Skeletal muscle cell (primary cell): ENCODE measurements at regions not wholly inside any gene's neighbourhood (a gene's known extent, or its start where the extent isn't known, plus 50 kb on each side); places are given as distances from the start of the nearest gene placed in this dataset.

Experiments
- DNase-seq: peaks from one replicate; pipeline ENCODE4 v3.0.0-alpha.2; 2010; ENCODE audit warnings: low read depth
- H3K4me3 ChIP-seq: 2 replicates; pipeline ENCODE4 v1.5.1; 2011; ENCODE audit warnings: low read depth, mild to moderate bottlenecking, control low read depth, low read length, moderate library complexity

DNA sequence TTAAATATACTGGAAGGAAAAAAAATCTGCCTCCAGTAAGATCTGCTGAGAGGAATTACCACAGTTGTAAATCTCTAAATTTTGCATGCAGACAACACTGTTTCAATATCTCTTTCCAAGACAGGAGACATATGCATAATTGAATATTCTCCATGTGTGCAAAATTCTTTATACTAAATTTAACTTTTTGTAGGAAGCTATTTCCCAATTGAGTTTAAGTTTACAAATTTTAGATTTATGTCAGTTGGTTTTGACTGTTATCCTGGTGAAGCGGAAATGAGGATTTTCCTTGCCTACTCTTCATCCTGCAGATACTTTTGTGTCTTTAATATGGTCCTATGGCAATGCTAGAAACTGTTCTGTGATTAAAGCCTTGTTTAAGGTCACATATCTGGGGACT, 1352.9 kb downstream of the FSTL5 start:
- no peak overlapping the region for H3K4me3 ChIP-seq
- no peak for DNase-seq

DNA sequence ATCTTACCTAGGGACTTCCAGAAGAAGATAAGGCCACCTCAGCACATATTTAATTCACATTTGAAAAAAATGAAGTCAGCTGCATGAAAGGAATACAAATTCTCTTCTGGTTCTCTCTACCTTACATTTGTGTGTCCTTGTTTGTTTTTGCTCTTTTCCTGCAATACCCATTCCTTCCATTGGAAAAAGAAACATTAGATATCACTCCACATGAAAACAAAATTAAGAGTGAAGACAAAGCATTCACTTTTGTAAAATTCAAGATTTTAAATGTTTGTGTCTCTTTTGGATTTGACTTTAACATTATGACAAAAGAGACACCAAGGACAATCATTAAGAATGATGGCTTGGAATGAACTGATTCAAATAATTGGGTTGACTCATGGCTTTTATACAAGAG, 1351.8 kb downstream of the FSTL5 start:
- H3K4me3 ChIP-seq = no peak overlapping the region
- no peak for DNase-seq

DNA sequence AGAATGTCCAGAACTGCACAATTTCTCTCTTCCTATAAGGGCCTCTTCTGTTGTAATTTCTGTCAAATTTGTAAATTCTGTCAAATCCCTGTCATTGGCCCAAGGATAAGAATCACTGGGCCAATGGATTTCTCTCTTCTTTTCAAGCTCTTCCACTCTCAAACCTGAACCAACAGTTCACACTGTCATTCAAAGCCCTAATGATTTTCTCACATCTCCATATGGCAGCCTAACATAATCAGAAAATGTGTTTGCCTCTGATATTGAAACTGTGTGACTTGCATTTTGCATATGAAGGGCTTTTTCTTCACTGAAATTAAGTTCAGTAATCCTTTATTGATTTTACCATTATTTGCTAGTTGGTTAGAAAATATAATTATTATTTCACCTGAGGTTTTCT, 1349.1 kb downstream of the FSTL5 start:
- DNase-seq = no peak
- H3K4me3 ChIP-seq = no peak overlapping the region

DNA sequence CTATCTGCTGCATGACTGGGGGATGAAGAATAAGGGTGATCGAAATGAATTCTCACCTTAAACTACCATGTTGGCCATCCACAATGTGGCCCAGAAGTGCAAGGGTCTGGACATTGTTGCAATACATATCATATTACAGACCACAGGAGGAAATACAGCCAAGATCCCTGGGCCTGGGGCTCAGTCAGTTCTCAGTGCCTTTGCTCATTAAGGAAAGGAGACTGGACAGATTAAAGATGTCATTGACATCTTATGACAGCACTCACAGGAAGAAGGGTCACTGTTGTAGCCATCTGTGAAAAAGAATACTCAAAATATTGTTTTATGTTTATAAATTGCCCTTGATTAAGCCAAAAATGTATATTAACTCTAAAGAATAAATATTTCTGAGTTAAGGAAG, 1345.2 kb downstream of the FSTL5 start:
- no peak for DNase-seq
- no peak overlapping the region for H3K4me3 ChIP-seq

DNA sequence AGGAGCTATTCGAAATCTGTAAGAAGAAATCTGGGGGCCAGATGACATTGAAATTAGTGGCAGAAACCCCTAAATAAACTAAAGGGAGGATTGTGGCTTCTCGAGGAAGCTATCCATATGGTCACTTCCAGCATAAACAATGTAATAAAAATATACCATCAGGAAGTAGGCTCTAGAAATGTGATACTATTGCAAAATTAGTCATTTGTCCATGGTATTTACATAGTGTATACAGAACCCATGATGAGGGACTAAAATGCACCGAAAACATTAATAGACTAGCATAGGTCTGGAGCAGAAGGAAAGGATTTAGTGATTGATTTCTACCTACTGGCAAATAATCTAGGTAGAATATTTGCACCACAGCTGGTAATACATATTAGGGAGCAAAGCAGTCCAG, 1344.0 kb downstream of the FSTL5 start:
- no peak for DNase-seq

DNA sequence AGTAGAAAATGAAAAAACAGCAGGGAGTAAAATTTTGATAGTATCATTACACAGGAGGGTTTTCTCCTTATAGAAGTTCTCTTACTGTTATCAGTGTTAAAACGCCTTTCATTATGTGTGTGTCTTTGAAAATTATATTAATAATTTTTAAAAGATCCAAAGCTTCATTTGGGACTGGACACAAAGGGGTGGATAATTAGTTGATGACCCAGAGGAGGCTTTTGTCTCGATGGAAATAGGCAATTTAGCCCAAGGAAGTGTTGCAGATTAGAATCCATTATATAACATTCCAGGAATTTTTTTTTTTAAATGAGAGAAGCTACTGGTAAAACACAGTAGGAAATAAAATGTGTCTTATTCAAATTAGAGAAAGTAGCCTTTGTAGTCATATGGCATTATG, 1339.3 kb downstream of the FSTL5 start:
- no peak overlapping the region for H3K4me3 ChIP-seq
- DNase-seq = no peak

More for the DNA sequence above, 1344.0 kb downstream of the FSTL5 start:
- no peak overlapping the region for H3K4me3 ChIP-seq

DNA sequence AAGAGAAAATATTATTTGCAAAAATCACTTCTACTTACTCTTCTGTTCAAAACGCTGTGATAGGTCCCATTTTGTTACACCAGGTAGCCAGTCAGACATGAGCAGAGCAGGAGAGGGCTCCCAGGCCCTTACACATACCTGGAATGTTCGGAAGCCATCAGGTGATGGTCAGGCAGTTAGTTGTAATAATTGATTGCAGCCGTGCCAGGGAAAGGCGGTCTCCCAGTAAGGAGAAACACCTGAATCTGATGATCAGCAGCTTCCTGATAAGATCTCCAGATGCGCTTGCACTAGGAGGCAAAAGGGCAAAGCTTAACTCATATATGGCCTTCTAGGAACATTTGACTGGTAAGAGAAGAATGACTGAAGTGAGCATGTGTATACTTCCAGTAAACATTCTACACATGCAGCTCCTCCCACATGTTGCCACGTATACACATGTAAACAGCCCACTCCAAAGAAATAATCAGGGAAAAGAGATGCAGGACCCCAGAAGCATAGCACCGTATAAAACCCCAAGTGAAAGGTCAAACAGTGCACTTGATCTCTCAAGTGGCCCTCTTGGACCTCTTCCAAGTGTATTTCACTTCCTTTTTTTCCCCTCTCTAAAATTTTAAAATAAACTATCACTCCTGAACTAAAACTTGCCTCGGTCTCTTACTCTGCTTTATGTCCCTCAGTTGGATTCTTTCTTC, 1338.0 kb downstream of the FSTL5 start:
- no peak for DNase-seq
- H3K4me3 ChIP-seq = no peak overlapping the region

DNA sequence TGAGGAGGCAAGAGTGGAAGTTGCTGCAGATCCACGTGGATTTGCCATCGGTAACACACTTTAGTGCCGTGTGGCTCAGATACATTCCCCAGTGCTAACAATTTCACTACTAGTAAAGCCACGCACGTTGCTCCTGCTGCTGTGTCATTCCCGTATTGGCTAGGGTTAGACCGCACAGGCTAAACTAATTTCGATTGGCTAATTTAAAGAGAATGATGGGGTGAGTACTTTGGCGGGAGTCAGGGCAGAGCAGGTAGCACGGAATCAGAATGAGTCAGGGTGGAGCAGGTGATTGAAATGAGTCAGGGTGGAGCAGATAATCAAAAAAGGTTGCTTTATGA, 1337.5 kb downstream of the FSTL5 start:
- no peak overlapping the region for H3K4me3 ChIP-seq
- DNase-seq = no peak

DNA sequence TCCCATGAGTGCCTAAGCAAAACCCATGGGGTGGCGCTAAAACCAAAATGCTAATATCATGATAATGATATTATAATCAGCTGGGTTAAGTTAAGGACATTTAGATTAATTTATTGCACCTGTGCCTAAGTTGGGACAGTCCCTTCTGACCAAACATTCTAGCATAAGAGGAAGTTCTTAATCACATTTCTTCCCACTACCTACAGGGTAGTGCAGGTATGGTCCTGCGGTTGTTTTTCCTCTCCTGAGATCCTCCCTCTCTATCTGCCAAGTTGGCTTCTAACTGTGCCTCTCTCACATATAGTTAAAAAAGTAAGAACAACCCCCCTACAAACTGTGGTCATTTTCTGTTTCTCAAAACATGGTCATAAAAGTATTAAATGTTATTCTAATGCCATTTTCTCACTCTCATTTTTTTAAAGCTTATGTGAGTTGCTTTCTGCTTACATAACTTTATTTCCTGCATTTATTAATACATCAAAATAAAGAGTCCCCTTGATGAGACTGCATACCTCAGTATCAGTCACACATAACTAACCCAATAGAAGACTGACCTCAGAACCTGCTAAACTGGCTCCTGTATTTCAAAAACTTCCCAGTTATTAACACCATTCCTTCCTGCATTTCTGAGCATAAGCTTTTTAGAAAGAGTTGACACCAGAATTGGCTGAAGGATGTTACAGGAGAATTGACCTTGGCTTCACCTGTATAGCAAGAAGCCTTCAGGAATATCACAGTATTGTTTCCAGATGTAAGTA, 1332.5 kb downstream of the FSTL5 start:
- DNase-seq = no peak

DNA sequence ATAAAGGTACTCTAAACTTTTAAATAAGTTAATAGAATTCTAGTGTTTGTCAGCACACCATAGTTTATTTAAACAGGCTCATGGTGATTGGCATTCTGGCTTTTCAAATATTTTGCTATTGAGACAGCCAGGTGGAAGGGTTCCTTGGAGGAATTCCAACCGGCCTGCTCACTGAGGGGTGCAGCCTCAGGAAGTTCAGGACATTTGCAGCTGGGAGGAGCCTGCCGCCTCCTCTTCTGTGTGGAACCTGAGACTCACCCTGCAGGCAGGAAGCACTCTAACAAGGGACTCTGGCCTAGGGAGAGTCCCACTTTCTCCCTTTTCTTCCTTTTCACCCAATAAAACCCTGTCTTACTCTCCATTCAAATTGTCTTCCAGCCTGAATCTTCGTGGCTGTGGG, 1328.0 kb downstream of the FSTL5 start:
- H3K4me3 ChIP-seq = no peak overlapping the region
- no peak for DNase-seq

More for the DNA sequence above, 1332.5 kb downstream of the FSTL5 start:
- no peak overlapping the region for H3K4me3 ChIP-seq

DNA sequence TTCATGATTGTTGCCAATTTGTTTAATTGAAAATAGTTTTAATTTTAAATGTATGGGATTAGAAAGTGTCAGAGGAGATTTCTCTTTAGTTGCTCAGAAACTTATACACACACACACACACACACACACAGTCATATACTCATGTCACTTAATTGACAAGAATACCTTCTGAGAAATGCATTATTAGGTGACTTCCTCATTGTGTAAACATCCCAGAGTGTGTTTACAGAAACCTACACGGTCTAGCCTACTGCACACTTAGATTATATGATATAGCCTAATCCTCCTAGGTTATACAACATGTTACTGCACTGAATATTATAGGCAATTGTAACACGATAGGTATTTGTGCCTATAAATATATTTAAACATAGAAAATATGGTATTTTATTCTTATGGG, 1327.4 kb downstream of the FSTL5 start:
- no peak for DNase-seq
- H3K4me3 ChIP-seq = no peak overlapping the region

DNA sequence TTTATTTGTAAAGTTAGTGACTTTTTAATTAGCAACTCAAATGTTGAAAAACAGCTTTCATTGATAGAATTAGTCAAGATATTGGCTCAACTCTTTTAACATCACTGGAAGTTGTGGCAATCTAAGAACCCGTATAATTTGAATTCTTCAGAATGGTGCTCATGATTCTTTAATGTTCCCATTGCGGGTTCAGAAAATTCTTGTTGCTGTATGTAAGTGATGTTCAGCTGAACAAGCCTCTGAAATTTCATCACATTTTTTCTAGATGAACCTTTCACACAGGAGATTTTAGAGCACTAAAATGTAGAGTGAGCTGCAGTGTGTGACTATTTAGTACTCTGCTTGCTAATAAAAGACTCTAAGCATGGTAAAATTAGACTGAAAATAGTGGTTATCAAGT, 1317.7 kb downstream of the FSTL5 start:
- DNase-seq = no peak
- H3K4me3 ChIP-seq = no peak overlapping the region

DNA sequence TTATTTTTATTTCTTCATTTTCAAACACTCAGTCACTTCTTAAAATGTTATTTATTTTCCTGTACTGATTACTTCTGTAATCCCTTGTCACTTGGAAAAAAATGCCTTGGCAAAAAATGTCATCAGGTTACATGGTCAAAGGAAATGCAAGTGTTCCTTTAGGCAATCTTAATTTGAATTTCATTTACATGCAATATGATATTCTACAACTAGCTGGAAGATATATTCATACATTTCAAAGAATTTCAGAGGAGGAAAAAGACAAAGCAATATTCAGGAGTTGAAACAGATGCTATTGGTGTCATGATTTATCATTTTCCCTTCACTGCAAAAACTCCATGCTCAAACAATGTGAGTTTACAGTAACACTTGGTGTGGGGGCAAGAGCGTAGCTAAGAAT, 1316.6 kb downstream of the FSTL5 start:
- H3K4me3 ChIP-seq = no peak overlapping the region
- DNase-seq = no peak

DNA sequence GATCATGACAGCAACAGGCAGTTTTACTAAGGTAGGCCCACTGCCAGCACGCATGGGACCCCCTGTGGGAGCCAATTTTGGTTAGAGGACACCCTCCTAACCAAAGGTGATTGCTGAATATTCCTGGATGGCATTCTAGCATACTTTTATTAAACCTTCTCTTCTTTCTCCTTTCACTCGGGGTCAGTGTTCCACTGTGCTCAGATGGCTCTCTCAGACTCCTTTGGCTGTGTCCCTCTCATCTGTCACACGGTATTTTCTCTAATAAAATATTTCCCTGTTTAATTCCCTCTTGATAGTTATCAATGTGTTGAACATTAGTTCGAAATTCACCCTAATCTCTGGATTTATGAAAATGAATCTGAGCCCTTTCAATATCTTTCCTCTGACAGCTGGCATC, 1315.3 kb downstream of the FSTL5 start:
- H3K4me3 ChIP-seq = no peak overlapping the region
- DNase-seq = no peak

DNA sequence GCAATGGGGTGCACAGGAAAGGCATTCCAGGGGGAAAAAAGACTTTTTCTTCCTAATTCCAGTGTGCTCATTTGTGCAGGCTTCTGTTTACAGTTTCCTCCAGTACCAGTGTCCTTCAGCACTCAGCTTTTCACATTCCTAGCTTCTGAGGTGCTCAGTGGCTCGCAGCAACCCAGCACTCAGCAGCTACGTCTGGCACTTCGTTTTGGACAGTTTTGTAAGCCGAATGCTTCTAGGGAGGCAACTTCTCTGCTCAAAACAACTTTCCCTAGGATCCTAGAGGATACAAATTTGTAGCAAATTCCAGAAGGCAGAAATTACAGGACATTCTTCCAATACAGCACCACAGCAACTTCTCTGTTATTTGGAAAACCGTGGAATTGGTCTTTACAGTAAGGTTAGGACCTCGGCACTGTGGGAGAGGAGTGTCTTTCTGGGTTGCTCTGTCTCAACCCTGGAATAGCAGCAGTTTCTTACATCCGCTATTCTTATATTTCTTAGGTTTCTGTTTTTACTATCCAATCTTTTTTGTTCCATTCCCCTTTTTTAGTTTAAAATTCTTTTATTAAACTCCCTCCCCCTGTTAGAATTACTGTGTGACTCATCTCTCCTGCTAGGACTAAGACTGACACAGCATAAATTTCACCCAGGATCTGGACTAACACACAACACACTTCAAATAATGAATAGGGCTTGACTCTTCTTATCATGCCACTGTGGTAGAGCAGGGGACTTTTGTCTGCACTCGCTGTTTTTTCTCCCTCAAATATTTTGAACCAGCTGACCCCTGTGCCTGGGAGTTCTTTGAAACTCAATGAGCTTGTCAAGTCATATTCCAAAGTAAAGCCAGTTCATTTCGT, 1314.7 kb downstream of the FSTL5 start:
- peak; percentile 13 for DNase-seq
- H3K4me3 ChIP-seq = no peak overlapping the region

DNA sequence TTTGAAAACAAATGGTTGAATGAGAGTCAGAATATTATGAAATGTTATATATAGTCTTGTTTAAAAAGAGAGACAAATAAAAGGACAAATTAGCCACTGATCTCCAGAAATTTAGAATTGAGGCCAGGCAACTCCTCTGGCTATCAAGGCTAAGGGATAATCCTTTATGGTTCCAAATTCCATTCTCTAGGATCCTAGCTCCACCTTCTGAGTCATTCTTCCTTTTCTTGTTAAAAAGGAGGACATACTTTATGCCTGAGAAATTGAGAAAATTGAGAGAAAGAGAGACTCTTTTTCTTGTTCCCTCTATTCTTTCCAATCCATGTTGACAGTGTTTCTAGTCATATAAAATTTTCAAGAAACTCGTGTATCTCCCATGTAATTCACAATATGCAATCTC, 1299.5 kb downstream of the FSTL5 start:
- DNase-seq = no peak
- H3K4me3 ChIP-seq = no peak overlapping the region

DNA sequence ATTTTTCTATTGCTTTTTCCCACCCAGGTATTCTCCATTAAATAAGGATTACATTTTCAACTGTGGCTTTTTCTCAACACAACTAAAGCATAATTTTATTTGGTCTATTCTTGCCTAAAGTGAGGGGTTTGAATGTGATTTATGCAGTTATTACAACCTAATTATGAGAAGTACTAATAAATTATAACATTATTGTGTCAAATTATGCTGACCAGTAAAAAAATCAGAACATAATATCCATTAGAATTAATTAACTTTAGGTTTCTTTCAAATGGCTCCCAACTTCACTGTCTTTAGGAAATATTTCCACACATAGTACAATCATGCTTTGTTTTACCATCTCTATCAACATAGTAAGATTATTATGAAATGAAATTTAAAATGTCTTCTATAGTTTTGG, 1293.9 kb downstream of the FSTL5 start:
- no peak for DNase-seq
- H3K4me3 ChIP-seq = no peak overlapping the region

DNA sequence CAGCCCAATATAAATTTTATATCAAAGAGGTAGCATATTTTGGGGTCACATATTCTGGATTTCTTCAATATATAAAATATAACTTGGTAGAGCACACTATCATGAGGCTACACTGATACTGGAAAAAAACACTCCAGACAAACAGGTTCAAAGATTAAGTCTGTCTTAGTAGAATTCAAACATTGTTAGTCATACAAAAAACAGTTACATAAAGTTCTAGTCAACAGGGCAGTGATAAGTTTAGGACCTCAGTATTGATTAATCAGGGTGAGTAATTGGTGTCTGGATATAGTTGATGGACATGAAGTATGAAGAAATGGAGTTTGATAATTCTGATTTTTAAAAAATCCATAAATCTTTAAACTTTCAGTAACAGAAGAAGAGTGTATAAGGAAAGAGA, 1291.3 kb downstream of the FSTL5 start:
- no peak overlapping the region for H3K4me3 ChIP-seq
- DNase-seq = no peak

DNA sequence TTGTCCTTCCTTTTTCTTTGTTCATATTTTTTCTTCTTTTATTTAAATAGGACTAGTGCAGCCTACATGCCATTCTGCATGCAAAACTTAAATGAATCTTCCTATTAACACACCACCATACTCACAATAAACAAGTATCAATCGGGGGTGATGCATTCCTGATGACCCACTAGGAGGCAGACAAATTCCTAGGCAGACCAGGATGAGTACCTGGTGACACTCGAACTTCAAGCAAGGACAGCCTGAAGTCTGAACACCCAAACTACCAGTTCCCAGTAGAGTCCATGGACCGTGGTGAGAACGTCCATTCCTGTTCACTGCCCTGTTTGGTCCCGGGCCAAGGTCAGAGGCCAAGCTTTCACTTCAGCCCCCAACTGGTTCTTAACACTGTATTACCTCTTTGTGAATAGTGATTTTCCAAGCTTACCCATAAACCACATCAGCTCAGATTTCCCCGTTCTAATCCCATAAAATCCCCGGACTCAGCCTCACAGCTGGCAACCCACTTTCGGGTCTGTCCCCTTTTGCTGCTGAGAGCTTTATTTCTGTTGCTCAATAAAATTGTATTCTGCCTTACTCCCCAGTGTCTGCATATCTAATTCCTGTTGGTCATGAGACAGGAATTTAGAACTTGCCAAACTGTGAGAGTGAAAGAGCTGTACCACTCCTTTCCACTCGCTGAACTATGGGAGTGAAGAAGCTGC, 1286.6 kb downstream of the FSTL5 start:
- H3K4me3 ChIP-seq = no peak overlapping the region
- peak; percentile 17 for DNase-seq

DNA sequence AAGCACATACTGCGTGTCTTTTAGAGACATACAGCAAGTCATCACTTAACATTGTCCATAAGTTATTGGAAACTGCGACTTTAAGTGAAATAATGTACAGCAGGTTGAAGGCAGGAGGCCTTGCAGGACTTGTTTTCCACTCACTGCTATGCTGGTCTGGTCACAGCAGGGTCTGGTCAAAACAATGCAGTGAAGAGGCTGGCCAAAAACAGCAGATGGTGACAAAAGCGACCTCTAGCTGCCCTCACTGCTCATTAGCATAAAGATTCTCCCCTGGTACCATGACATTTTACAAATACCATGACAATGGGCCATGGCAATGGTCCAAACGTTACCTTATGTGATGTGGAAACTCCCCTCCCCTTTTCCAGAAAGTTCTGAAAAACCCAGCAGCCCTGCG, 1283.6 kb downstream of the FSTL5 start:
- DNase-seq = no peak
- no peak overlapping the region for H3K4me3 ChIP-seq
